Endothelial cell of umbilical vein (primary cell): ENCODE measurements at regions not wholly inside any gene's neighbourhood (a gene's known extent, or its start where the extent isn't known, plus 50 kb on each side); places are given as distances from the start of the nearest gene placed in this dataset.

Experiments used
- BruUV-seq: library from RNA; stranded (reverse); fragments of 400-500 nt; replicated peaks from 2 replicates; lab custom pipeline; 2021; lab: Mats Ljungman, UMichigan
- CTCF ChIA-PET: fragments of 300-600, 350-600 bp; sonication (Branson Sonifier 250); formaldehyde crosslinking; loops from one replicate; lab custom pipeline; 2021; ENCODE audit warnings: antibody characterized with exemption, inconsistent platforms; lab: Charles Lee
- POLR2A ChIA-PET: fragments of 300-600, 350-600 bp; sonication (Branson Sonifier 250); formaldehyde crosslinking; loops from one replicate; lab custom pipeline; 2021; ENCODE audit warnings: antibody characterized with exemption, inconsistent platforms; lab: Charles Lee
- DNase-seq: peaks from one replicate; pipeline ENCODE4 v3.0.0-alpha.2; 2011; ENCODE audit warnings: low read depth, low spot score
- FAIRE-seq: peaks from 2 replicates; lab custom pipeline; 2011; peaks lifted over from hg19 to GRCh38; lab: Jason Lieb, UNC
- H2AFZ ChIP-seq: 2 replicates; pipeline ENCODE4 v1.6.0; 2012; ENCODE audit warnings: low read depth, low read length, control low read depth, inconsistent platforms
- H3K27ac ChIP-seq: 2 replicates; pipeline ENCODE4 v1.5.1; 2011; ENCODE audit warnings: low read depth, mild to moderate bottlenecking, control low read depth, low read length, moderate library complexity; ENCODE audit not compliant: insufficient read depth
- H3K27me3 ChIP-seq, 2 experiments: 2 replicates each; pipeline versions ENCODE4 v1.6.0 to v1.6.1; 2011; ENCODE audit warnings: low read length in 2 of 2, mixed read lengths in 1 of 2; ENCODE audit not compliant: control insufficient read depth in 2 of 2, insufficient read depth in 2 of 2
- H3K36me3 ChIP-seq, 2 experiments: 2 replicates in 1 of 2; 3 replicates in 1 of 2; pipeline ENCODE4 v1.5.1; 2011; ENCODE audit warnings: low read length in 2 of 2, mild to moderate bottlenecking in 1 of 2, moderate library complexity in 1 of 2; ENCODE audit not compliant: control insufficient read depth in 2 of 2, insufficient read depth in 2 of 2; ENCODE audit errors: extremely low read depth in 1 of 2
- H3K4me1 ChIP-seq: 3 replicates; pipeline ENCODE4 v1.5.1; 2011; ENCODE audit warnings: mild to moderate bottlenecking, low read length; ENCODE audit not compliant: control insufficient read depth, insufficient read depth; ENCODE audit errors: extremely low read depth
- H3K4me2 ChIP-seq: 2 replicates; pipeline ENCODE4 v1.6.1; 2011; ENCODE audit warnings: low read length, control low read depth, mixed read lengths; ENCODE audit not compliant: insufficient read depth
- H3K4me3 ChIP-seq, 3 experiments: fragments of 200-600 bp in 1 of 3; sonication (generic), shearing (Covaris generic) in 1 of 3; replicated peaks in 1 of 3; 2 replicates each; pipeline ENCODE4 v1.5.1; 2011 to 2016; ENCODE audit warnings: control low read depth in 3 of 3, low read length in 3 of 3, mild to moderate bottlenecking in 2 of 3, inconsistent platforms in 1 of 3, low read depth in 1 of 3, moderate library complexity in 1 of 3; ENCODE audit not compliant: insufficient read depth in 1 of 3
- H3K79me2 ChIP-seq: 2 replicates; pipeline ENCODE4 v1.6.0; 2012; ENCODE audit warnings: low read length, inconsistent platforms; ENCODE audit not compliant: control insufficient read depth, insufficient read depth
- H3K9ac ChIP-seq: replicated peaks from 2 replicates; pipeline ENCODE3; 2011; ENCODE audit warnings: low read length, control low read depth; ENCODE audit not compliant: insufficient read depth; ENCODE audit errors: extremely low read depth
- H3K9me1 ChIP-seq: replicated peaks from 3 replicates; pipeline ENCODE4 v1.6.0; 2011; ENCODE audit warnings: mild to moderate bottlenecking, low read length; ENCODE audit not compliant: control insufficient read depth, insufficient read depth; ENCODE audit errors: extremely low read depth
- H3K9me3 ChIP-seq: replicated peaks from 2 replicates; pipeline ENCODE4 v1.5.1; 2012; ENCODE audit warnings: low read length, inconsistent platforms; ENCODE audit not compliant: control insufficient read depth, insufficient read depth
- H4K20me1 ChIP-seq: replicated peaks from 2 replicates; pipeline ENCODE3; 2011; ENCODE audit warnings: mild to moderate bottlenecking, low read length; ENCODE audit not compliant: control insufficient read depth, insufficient read depth; ENCODE audit errors: extremely low read depth
- EZH2 ChIP-seq: IDR thresholded peaks from 2 replicates; pipeline ENCODE4 v1.6.1; 2012; ENCODE audit warnings: borderline replicate concordance, low read depth, mild to moderate bottlenecking, moderate library complexity, low read length, inconsistent platforms; ENCODE audit not compliant: severe bottlenecking
- FOS ChIP-seq: IDR thresholded peaks from 2 replicates; pipeline ENCODE4 v1.6.1; 2011; ENCODE audit warnings: mild to moderate bottlenecking, low read length, moderate library complexity, borderline replicate concordance; ENCODE audit not compliant: insufficient read depth
- GATA2 ChIP-seq: IDR thresholded peaks from 2 replicates; pipeline ENCODE4 v1.7.0; 2011; ENCODE audit warnings: low read depth, mild to moderate bottlenecking, moderate library complexity, mixed read lengths, low read length; ENCODE audit not compliant: insufficient read length, insufficient read depth
- JUN ChIP-seq: IDR thresholded peaks from 2 replicates; pipeline ENCODE4 v1.6.1; 2011; ENCODE audit warnings: borderline replicate concordance, low read depth; ENCODE audit not compliant: insufficient read length, insufficient read depth
- MAX ChIP-seq: IDR thresholded peaks from 2 replicates; pipeline ENCODE4 v1.6.1; 2011; ENCODE audit not compliant: insufficient read depth, insufficient read length
- MYC ChIP-seq: IDR thresholded peaks from one replicate; pipeline ENCODE4 v1.6.1; 2011; ENCODE audit warnings: mild to moderate bottlenecking, low read depth, low read length
- POLR2AphosphoS5 ChIP-seq: IDR thresholded peaks from 2 replicates; pipeline ENCODE4 v1.6.1; 2012; ENCODE audit warnings: low read depth, mild to moderate bottlenecking, control low read depth, low read length, moderate library complexity; ENCODE audit not compliant: insufficient read depth
- dilution Hi-C: fragments of 300-500 bp; cut with MboI; formaldehyde crosslinking; loops from one replicate; pipeline ENCODE4 v1.15.0; 2019; ENCODE audit warnings: low sequenced_read_pairs; ENCODE audit not compliant: extremely low pct_ligation_motif_present
- intact Hi-C: fragments of 100-400 bp; cut with micrococcal nuclease; formaldehyde crosslinking; loops from one replicate; pipeline ENCODE4 v1.10.0; 2022

GRCh38 chr20:54746796-54747195 is 271.4 kb downstream of the DOK5 start:
- H4K20me1 ChIP-seq = no peaks in the 10 kb centered on the region
- H3K27ac ChIP-seq = no peak overlapping the region
- peaks cover 2% of the 10 kb centered on the region for H3K9me3 ChIP-seq
- BruUV-seq = no TSS peak
- ChIA-PET CTCF (no interaction called here), POLR2A (no interaction called here)
- intact Hi-C loops = no loop called here
- no peak overlapping the region for H3K4me2 ChIP-seq
- no peaks in the 10 kb centered on the region for H3K4me1 ChIP-seq
- DNase-seq (no peak), FAIRE-seq (no peak)
- no peaks in the 10 kb centered on the region for H3K27me3 ChIP-seq
- no peak overlapping the region for H3K4me3 ChIP-seq
- no peaks in the 10 kb centered on the region for H3K9me1 ChIP-seq
- no peak for TF ChIP-seq MAX
- TF ChIP-seq MYC = no peak
- no peak for TF ChIP-seq FOS
- TF ChIP-seq JUN = no peak
- H3K79me2 ChIP-seq = no peaks in the 10 kb centered on the region
- H3K9ac ChIP-seq = no peak overlapping the region
- H2AFZ ChIP-seq = no peak overlapping the region
- dilution Hi-C loops = no loop called here
- H3K36me3 ChIP-seq = no peaks in the 10 kb centered on the region

GRCh38 chr20:54745780-54746179 is 270.4 kb downstream of the DOK5 start:
- H3K4me1 ChIP-seq = no peaks in the 10 kb centered on the region
- H3K9ac ChIP-seq = no peak overlapping the region
- no peaks in the 10 kb centered on the region for H3K79me2 ChIP-seq
- TF ChIP-seq JUN (no peak), EZH2 (no peak), POLR2AphosphoS5 (no peak), GATA2 (no peak), FOS (no peak)
- ChIA-PET POLR2A (no interaction called here), CTCF (no interaction called here)
- DNase-seq (no peak), FAIRE-seq (no peak)
- no peak overlapping the region for H3K4me2 ChIP-seq
- no peaks in the 10 kb centered on the region for H3K27me3 ChIP-seq
- no peak overlapping the region for H3K27ac ChIP-seq
- intact Hi-C loops (no loop called here), dilution Hi-C loops (no loop called here)
- H2AFZ ChIP-seq = no peak overlapping the region
- no peaks in the 10 kb centered on the region for H3K36me3 ChIP-seq
- no peak overlapping the region for H3K4me3 ChIP-seq
- H4K20me1 ChIP-seq = no peaks in the 10 kb centered on the region
- no peaks in the 10 kb centered on the region for H3K9me1 ChIP-seq
- no TSS peak for BruUV-seq
- H3K9me3 ChIP-seq = peaks cover 2% of the 10 kb centered on the region
